ENCODE measurements at regions not wholly inside any gene's neighbourhood (a gene's known extent, or its start where the extent isn't known, plus 50 kb on each side); places are given as distances from the start of the nearest gene placed in this dataset.
"Not testable (repeated sequence)": the region's sequence is repeated elsewhere in the genome, so short reads cannot be mapped to it uniquely, and the experiment has no call there.

DNA sequence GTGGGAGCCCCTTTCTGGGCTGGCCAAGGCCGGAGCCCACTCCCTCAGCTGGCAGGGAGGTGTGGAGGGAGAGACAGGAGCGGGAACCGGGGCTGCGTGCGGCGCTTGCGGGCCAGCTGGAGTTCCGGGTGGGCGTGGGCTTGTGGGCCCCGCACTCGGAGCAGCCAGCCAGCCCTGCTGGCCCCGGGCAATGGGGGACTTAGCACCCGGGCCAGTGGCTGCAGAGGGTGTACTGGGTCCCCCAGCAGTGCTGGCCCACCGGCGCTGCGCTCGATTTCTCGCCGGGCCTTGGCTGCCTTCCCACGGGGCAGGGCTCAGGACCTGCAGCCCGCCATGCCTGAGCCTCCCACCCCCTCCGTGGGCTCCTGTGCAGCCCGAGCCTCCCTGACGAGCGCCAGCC lies 1082.5 kb downstream of the PCDH17 start:
- TF ChIP-seq, protein P1, sequence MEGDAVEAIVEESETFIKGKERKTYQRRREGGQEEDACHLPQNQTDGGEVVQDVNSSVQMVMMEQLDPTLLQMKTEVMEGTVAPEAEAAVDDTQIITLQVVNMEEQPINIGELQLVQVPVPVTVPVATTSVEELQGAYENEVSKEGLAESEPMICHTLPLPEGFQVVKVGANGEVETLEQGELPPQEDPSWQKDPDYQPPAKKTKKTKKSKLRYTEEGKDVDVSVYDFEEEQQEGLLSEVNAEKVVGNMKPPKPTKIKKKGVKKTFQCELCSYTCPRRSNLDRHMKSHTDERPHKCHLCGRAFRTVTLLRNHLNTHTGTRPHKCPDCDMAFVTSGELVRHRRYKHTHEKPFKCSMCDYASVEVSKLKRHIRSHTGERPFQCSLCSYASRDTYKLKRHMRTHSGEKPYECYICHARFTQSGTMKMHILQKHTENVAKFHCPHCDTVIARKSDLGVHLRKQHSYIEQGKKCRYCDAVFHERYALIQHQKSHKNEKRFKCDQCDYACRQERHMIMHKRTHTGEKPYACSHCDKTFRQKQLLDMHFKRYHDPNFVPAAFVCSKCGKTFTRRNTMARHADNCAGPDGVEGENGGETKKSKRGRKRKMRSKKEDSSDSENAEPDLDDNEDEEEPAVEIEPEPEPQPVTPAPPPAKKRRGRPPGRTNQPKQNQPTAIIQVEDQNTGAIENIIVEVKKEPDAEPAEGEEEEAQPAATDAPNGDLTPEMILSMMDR (conservative IDR thresholded peaks at IDR 0.05): not testable (repeated sequence)
- not testable (repeated sequence) for TF ChIP-seq EZH2 (IDR thresholded peaks at IDR 0.05; ENCODE audit: low read depth)
